Activated CD4-positive, alpha-beta memory T cell treated with anti-CD3 and anti-CD28 coated beads, Interleukin-2, amount 10 ng/mL, durations not matched to agents 7 days and 5 days (primary cell): ENCODE measurements at regions not wholly inside any gene's neighbourhood (a gene's known extent, or its start where the extent isn't known, plus 50 kb on each side); places are given as distances from the start of the nearest gene placed in this dataset.
"Not testable (repeated sequence)": the region's sequence is repeated elsewhere in the genome, so short reads cannot be mapped to it uniquely, and the experiment has no call there.

Source experiments
- CTCF ChIA-PET: fragments of 350-600 bp; sonication (Branson Sonifier 250); formaldehyde crosslinking; loops from one replicate; lab custom pipeline; 2021; ENCODE audit warnings: antibody characterized with exemption, inconsistent platforms; lab: Charles Lee
- POLR2A ChIA-PET: fragments of 350-600 bp; sonication (Branson Sonifier 250); formaldehyde crosslinking; loops from one replicate; lab custom pipeline; 2021; ENCODE audit warnings: antibody characterized with exemption; lab: Charles Lee
- DNase-seq: peaks from one replicate; pipeline ENCODE4 v3.0.0-alpha.2; 2020
- H3K27ac Mint-ChIP-seq: one replicate; pipeline ENCODE4 v1.8.0; 2021; ENCODE audit warnings: mild to moderate bottlenecking, mixed read lengths
- H3K27me3 Mint-ChIP-seq: one replicate; pipeline ENCODE4 v1.8.0; 2021; ENCODE audit warnings: mixed read lengths
- H3K36me3 Mint-ChIP-seq: one replicate; pipeline ENCODE4 v1.8.0; 2021; ENCODE audit warnings: low read depth, mixed read lengths
- H3K4me1 Mint-ChIP-seq: one replicate; pipeline ENCODE4 v1.8.0; 2021; ENCODE audit warnings: mixed read lengths
- H3K4me3 Mint-ChIP-seq: one replicate; pipeline ENCODE4 v1.8.0; 2021; ENCODE audit warnings: mild to moderate bottlenecking, mixed read lengths
- H3K9me3 Mint-ChIP-seq: one replicate; pipeline ENCODE4 v1.8.0; 2021; ENCODE audit warnings: mixed read lengths

GRCh38 chr9:135411605-135412004, 68.0 kb upstream of the PPP1R26 start:
- H3K9me3 Mint-ChIP-seq, H3K4me1 Mint-ChIP-seq, DNase-seq, H3K27ac Mint-ChIP-seq, H3K4me3 Mint-ChIP-seq, H3K36me3 Mint-ChIP-seq, POLR2A ChIA-PET, H3K27me3 Mint-ChIP-seq: not testable (repeated sequence)
- CTCF ChIA-PET = interaction anchor here (1.1 to 1.5 kb wide), 3 partner anchors 41 to 71 kb away, joined by 3 to 4 read pairs (median 3); no protein-coding TSS in a partner anchor

GRCh38 chr9:135412315-135413085, 67.1 kb upstream of the PPP1R26 start:
- CTCF ChIA-PET = interaction anchor here (0.6 to 1.2 kb wide), 5 partner anchors 16 to 375 kb away, joined by 3 to 4 read pairs (median 3); no protein-coding TSS in a partner anchor

GRCh38 chr9:135413086-135413375, 66.6 kb upstream of the PPP1R26 start:
- Mint-ChIP-seq H3K36me3 (no peaks in the 10 kb centered on the region), H3K27me3 (no peaks in the 10 kb centered on the region), H3K9me3 (no peaks in the 10 kb centered on the region), H3K4me3 (no peak overlapping the region), H3K27ac (no peak overlapping the region), H3K4me1 (peaks cover 1% of the 10 kb centered on the region)
- ChIA-PET POLR2A (no interaction called here), CTCF (interaction anchor here (0.9 to 1.2 kb wide), 2 partner anchors 16 to 32 kb away, joined by 3 to 4 read pairs; no protein-coding TSS in a partner anchor)
- no peak for DNase-seq

More at GRCh38 chr9:135412315-135413085, 67.1 kb upstream of the PPP1R26 start:
- DNase-seq = peak; percentile 73
- H3K27ac Mint-ChIP-seq, H3K27me3 Mint-ChIP-seq, H3K36me3 Mint-ChIP-seq, POLR2A ChIA-PET, H3K9me3 Mint-ChIP-seq, H3K4me3 Mint-ChIP-seq, H3K4me1 Mint-ChIP-seq: not testable (repeated sequence)

GRCh38 chr9:135413461-135413860, 66.1 kb upstream of the PPP1R26 start:
- CTCF ChIA-PET = interaction anchor here (0.9 to 1.2 kb wide), 2 partner anchors 15 to 32 kb away, joined by 3 to 4 read pairs; no protein-coding TSS in a partner anchor
- Mint-ChIP-seq H3K4me3 (no peak overlapping the region), H3K4me1 (peaks cover 1% of the 10 kb centered on the region)

GRCh38 chr9:135414293-135414692, 65.3 kb upstream of the PPP1R26 start:
- DNase-seq = no peak
- CTCF ChIA-PET = interaction anchor here (0.6 kb wide), 1 partner anchor 1713 kb away, joined by 3 read pairs; no protein-coding TSS in a partner anchor
- Mint-ChIP-seq H3K4me3 (no peak overlapping the region), H3K27ac (no peak overlapping the region), H3K27me3 (no peaks in the 10 kb centered on the region), H3K36me3 (no peaks in the 10 kb centered on the region), H3K9me3 (no peaks in the 10 kb centered on the region), H3K4me1 (peaks cover 1% of the 10 kb centered on the region)
- POLR2A ChIA-PET = no interaction called here

More at GRCh38 chr9:135413461-135413860, 66.1 kb upstream of the PPP1R26 start:
- H3K36me3 Mint-ChIP-seq = no peaks in the 10 kb centered on the region
- POLR2A ChIA-PET = no interaction called here
- no peak for DNase-seq
- H3K9me3 Mint-ChIP-seq = no peaks in the 10 kb centered on the region
- no peak overlapping the region for H3K27ac Mint-ChIP-seq
- H3K27me3 Mint-ChIP-seq = no peaks in the 10 kb centered on the region

GRCh38 chr9:135415586-135415985, 64.0 kb upstream of the PPP1R26 start:
- no peak overlapping the region for H3K27ac Mint-ChIP-seq
- no peaks in the 10 kb centered on the region for H3K36me3 Mint-ChIP-seq
- no peak for DNase-seq
- no peaks in the 10 kb centered on the region for H3K9me3 Mint-ChIP-seq
- ChIA-PET POLR2A (no interaction called here), CTCF (no interaction called here)
- H3K4me3 Mint-ChIP-seq = no peak overlapping the region
- H3K4me1 Mint-ChIP-seq = peaks cover 1% of the 10 kb centered on the region
- H3K27me3 Mint-ChIP-seq = no peaks in the 10 kb centered on the region

GRCh38 chr9:135416664-135417290, 62.8 kb upstream of the PPP1R26 start:
- DNase-seq = no peak
- peaks cover 1% of the 10 kb centered on the region for H3K4me1 Mint-ChIP-seq
- no peak overlapping the region for H3K27ac Mint-ChIP-seq
- H3K9me3 Mint-ChIP-seq = no peaks in the 10 kb centered on the region
- H3K27me3 Mint-ChIP-seq = no peaks in the 10 kb centered on the region
- no peaks in the 10 kb centered on the region for H3K36me3 Mint-ChIP-seq
- H3K4me3 Mint-ChIP-seq = no peak overlapping the region
- ChIA-PET CTCF (interaction anchor here (0.6 to 1.2 kb wide), 2 partner anchors 64 to 1428 kb away, joined by 3 read pairs; no protein-coding TSS in a partner anchor), POLR2A (no interaction called here)

- H3K36me3 Mint-ChIP-seq = no peaks in the 10 kb centered on the region
- ChIA-PET CTCF (no interaction called here), POLR2A (no interaction called here)
- DNase-seq = no peak
- no peaks in the 10 kb centered on the region for H3K27me3 Mint-ChIP-seq
- H3K4me3 Mint-ChIP-seq = no peak overlapping the region
- H3K4me1 Mint-ChIP-seq = peaks cover 1% of the 10 kb centered on the region
- no peaks in the 10 kb centered on the region for H3K9me3 Mint-ChIP-seq
- H3K27ac Mint-ChIP-seq = no peak overlapping the region
Measured at GRCh38 chr9:135418161-135418560, 61.4 kb upstream of the PPP1R26 start.

GRCh38 chr9:135419106-135419505, 60.5 kb upstream of the PPP1R26 start:
- ChIA-PET CTCF (no interaction called here), POLR2A (no interaction called here)
- no peak overlapping the region for H3K27ac Mint-ChIP-seq
- H3K4me3 Mint-ChIP-seq = no peak overlapping the region
- H3K4me1 Mint-ChIP-seq = peaks cover 1% of the 10 kb centered on the region
- DNase-seq = no peak
- no peaks in the 10 kb centered on the region for H3K27me3 Mint-ChIP-seq
- H3K9me3 Mint-ChIP-seq = peaks cover 2% of the 10 kb centered on the region
- H3K36me3 Mint-ChIP-seq = no peaks in the 10 kb centered on the region

- Mint-ChIP-seq H3K36me3 (no peaks in the 10 kb centered on the region), H3K27me3 (no peaks in the 10 kb centered on the region), H3K4me1 (no peaks in the 10 kb centered on the region), H3K4me3 (no peak overlapping the region), H3K27ac (no peak overlapping the region), H3K9me3 (peaks cover 2% of the 10 kb centered on the region)
- DNase-seq = no peak
- ChIA-PET POLR2A (no interaction called here), CTCF (no interaction called here)
Measured at GRCh38 chr9:135422341-135422944, 57.1 kb upstream of the PPP1R26 start.

- no peak overlapping the region for H3K4me3 Mint-ChIP-seq
- H3K27ac Mint-ChIP-seq = no peak overlapping the region
- ChIA-PET CTCF (no interaction called here), POLR2A (no interaction called here)
- peaks cover 2% of the 10 kb centered on the region for H3K9me3 Mint-ChIP-seq
- no peaks in the 10 kb centered on the region for H3K4me1 Mint-ChIP-seq
- no peaks in the 10 kb centered on the region for H3K36me3 Mint-ChIP-seq
- peaks cover 3% of the 10 kb centered on the region for H3K27me3 Mint-ChIP-seq
- no peak for DNase-seq
Measured at GRCh38 chr9:135423725-135424124, 55.9 kb upstream of the PPP1R26 start.
